Pulmonary artery endothelial cell (primary cell): ENCODE measurements at regions not wholly inside any gene's neighbourhood (a gene's known extent, or its start where the extent isn't known, plus 50 kb on each side); places are given as distances from the start of the nearest gene placed in this dataset.
"Not testable (repeated sequence)": the region's sequence is repeated elsewhere in the genome, so short reads cannot be mapped to it uniquely, and the experiment has no call there.

Source experiments
- DNase-seq: peaks from one replicate; pipeline ENCODE4 v3.0.0-alpha.2; 2011; ENCODE audit warnings: low read depth, low spot score

GRCh38 chr7:3159926-3160325 is 116.3 kb upstream of the CARD11 start:
- not testable (repeated sequence) for DNase-seq

DNA sequence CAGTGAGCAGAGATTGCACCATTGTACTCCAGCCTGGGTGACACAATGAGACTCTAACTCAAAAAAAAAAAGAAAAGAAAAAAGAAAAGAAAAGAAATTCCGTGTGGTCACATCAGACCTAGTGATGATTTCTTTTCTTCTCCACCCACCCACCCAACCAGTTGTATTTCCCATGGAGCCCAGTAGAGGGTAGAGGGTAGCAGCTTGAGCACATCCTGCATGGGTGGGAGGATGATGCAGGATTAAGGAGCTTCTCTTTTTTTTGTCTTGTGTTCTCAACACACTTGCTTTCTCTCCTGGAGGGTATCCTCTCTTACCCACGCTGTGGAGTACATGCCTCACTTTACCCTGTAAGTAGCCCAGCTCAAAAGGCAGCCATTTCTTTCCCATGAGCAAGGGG is 118.6 kb upstream of the CARD11 start:
- no peak for DNase-seq

- not testable (repeated sequence) for DNase-seq
Observed at GRCh38 chr7:3162798-3163197, 119.1 kb upstream of the CARD11 start.

GRCh38 chr7:3164380-3164792 is 120.7 kb upstream of the CARD11 start:
- DNase-seq: no peak

DNA sequence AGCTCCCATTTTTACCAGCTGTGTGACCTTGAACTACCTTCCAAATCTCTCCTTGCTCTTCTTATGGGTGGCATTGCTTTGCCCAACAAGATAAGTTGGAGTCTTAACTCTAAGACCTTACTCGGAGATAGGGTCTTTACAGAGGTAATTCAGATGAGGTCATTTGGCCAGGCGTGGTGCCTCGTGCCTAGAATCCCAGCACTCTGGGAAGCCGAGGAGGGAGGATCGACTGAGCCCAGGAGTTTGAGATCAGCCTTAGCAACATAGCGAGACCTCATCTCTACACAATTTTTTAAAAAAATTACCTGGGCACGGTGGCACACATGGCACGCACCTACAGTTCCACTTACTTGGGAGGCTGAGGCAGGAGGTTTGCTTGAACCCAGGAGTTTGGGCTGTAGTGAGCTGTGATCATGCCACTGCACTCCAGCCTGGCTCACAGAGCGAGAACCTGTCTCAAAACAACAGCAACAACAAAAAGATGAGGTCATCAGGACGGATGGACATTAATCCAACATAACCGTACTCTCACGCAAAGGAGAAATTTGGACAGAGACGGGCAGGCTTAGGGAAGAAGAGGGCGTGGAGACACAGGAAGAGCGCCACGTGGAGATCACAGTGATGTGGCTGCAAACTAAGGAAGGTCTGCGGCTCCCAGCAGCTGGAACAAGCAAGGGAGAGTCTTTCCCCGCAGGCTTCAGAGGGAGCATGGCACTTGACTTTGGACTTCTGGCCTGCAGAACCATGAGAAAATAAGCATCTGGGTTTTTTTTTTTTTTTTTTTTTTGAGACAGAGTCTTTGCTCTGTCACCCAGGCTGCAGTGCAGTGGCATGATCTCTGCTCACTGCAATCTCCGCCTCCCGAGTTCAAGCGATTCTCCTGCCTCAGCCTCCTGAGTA is 122.3 kb upstream of the CARD11 start:
- DNase-seq: no peak

GRCh38 chr7:3167551-3167950 is 123.9 kb upstream of the CARD11 start:
- DNase-seq: no peak

DNA sequence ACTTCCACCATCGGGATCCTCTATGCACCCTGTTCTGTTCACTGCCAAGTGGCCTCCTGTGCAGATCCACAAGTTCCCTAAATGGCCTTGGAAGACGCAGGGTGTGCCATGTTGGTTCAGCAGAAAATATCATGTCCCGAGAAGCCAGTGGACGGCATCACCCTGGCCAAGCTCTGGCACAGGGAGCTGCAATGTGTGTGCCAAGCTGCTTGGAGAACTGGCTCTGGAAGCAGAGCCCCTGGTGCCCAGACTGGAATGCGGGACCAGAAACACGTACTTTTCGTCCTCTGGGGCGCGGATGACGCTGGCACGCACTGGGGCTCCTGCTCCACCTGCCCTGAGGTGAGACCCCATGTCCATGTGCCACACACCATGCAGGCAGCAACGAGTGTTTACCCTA is 124.7 kb upstream of the CARD11 start:
- no peak for DNase-seq

- no peak for DNase-seq
Observed at GRCh38 chr7:3168869-3169268, 125.2 kb upstream of the CARD11 start.

DNA sequence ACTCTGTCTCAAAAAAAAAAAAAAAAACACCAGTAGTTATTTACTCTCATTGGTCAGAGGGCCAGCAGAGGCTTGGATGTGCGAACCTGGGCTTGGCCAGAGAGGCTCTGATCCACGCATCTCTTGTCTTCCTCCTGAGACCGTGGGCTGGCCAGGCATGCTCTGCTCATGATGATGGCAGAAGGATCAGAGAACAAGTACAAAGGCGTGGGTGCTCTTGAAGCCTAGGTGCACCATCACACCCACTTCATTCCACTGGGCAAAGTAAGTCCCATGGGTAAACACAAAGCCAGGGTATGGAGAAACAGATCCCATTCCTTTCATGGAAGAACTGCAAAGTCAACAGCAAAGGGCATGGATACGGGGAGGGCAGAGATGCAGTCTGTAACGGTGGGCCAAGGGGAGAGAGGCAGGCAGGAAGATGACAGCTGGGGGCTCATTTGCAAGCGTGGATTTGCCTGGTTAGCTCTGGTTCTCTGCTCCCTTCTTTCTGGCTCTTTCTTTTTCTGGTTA is 128.2 kb upstream of the SDK1 start:
- no peak for DNase-seq

GRCh38 chr7:3174515-3175284 is 126.4 kb upstream of the SDK1 start:
- no peak for DNase-seq

DNA sequence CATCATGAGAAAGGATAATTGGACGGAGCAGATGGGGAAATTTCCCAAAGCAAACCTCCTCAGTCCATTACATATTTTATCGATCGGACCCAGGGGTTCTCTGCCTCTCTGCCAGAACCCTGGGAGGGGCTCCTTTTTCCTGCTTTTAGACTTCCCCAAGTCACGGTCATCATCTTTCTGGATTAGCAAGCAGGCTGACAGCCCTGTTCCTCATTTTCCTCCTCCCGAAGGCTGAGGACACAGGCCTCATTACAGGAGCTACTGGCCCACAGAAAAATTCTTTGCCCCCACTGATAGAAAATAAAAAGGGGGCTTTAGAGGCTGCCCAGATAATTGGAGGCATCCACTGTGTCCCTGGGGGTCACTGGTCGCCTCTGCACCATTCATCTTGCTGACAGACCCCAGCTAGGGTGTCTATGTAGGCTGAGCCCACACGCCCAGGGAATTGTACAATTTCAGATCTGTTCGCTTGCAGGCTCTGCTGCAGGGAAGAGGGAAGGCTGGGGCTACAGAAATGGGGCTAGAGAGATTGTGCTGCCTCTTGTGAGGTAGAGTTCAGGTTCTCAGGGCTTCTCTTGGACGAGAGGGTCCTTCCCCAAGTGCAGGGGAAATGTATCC is 125.7 kb upstream of the SDK1 start:
- DNase-seq: no peak

- DNase-seq: no peak
Observed at GRCh38 chr7:3176112-3177000, 124.7 kb upstream of the SDK1 start.

- DNase-seq: no peak
Observed at GRCh38 chr7:3177271-3177670, 123.8 kb upstream of the SDK1 start.

DNA sequence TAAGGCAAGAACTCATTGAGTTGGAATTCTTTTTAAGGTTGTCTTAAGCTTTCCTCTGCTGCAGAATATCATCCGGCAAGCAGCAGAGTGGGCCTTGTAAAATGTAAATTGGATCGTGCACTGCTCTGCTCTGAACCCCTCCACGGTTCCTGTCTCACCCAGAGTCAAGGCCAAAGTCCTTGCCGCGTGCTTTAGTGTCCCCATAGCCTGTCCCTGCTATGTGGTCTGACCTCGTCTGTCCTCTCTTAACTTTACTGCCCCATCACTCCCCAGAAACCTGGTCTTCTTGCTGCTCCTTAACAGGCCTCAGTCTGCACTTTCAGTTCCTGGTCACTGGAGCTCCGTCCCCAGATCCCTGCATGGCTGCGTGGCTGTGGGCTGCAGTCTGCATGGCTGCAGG is 121.6 kb upstream of the SDK1 start:
- DNase-seq: no peak

- no peak for DNase-seq
Observed at GRCh38 chr7:3180604-3181003, 120.4 kb upstream of the SDK1 start.

- not testable (repeated sequence) for DNase-seq
Observed at GRCh38 chr7:3182055-3182454, 119.0 kb upstream of the SDK1 start.

DNA sequence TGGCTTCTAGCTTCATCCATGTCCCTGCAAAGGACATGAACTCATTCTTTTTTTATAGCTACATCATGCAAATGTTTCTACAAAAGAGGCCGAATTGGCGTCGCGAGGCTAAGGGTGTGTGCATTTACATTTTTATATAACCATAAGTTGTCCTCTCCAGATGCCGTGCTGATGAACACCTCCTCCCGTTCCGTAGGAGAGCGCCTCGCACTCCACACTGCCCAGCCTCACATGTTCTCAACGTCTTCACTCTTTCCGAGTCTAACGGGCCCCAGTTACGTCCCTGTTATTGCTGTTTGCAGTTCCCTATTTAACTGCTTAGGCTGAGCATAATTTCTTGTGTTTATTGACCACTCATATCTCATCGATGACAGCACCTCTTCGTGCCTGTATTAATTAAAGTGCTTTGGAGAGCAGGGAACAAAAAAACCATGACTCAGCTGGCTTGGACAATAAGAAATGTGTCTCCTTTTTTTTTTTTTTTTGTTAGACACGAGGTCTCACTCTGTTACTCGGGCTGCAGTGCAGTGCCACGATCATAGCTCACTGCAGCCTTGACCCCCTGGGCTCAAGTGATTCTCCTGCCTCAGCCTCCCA is 113.5 kb upstream of the SDK1 start:
- no peak for DNase-seq

- DNase-seq: no peak
Observed at GRCh38 chr7:3188946-3189345, 112.1 kb upstream of the SDK1 start.

- DNase-seq: no peak
Observed at GRCh38 chr7:3191548-3191947, 109.5 kb upstream of the SDK1 start.

GRCh38 chr7:3192669-3193068 is 108.4 kb upstream of the SDK1 start:
- DNase-seq: no peak
